HG02840 (cell line): ENCODE measurements at regions not wholly inside any gene's neighbourhood (a gene's known extent, or its start where the extent isn't known, plus 50 kb on each side); places are given as distances from the start of the nearest gene placed in this dataset.
"Not testable (repeated sequence)": the region's sequence is repeated elsewhere in the genome, so short reads cannot be mapped to it uniquely, and the experiment has no call there.

Experiments used
- ATAC-seq: cut with Tn5 transposase; IDR thresholded peaks from one replicate; pipeline ENCODE4 v1.9.1; 2021; ENCODE audit warnings: mild to moderate bottlenecking, moderate library complexity, moderate number of reproducible peaks; ENCODE audit not compliant: unreplicated experiment, low FRiP score

DNA sequence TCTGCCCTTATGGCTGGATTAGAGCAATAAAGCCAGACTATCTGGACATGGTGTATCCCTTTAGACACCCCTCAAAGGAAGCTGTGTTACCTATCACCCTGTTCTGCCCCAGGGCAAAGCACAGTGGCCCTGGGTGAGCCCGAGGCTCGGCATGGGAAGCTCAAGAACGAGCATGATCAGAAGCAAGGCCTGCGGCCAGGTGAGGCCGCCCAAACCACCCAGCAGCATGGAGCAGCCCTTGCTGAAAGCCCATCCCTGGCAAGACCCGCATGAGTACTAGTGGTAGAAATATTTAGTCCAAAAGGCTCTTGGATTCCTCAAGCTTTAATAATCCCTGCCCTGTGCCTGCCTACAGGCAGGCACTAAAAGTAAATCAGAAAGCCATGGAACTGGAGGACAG, 261.1 kb downstream of the MEX3B start:
- no peak for ATAC-seq

- ATAC-seq = no peak
Measured at GRCh38 chr15:81783586-81783985, 262.2 kb downstream of the MEX3B start.

- ATAC-seq = no peak
Measured at GRCh38 chr15:81783076-81783475, 262.7 kb downstream of the MEX3B start.

GRCh38 chr15:81781395-81781794, 264.4 kb downstream of the MEX3B start:
- ATAC-seq = no peak

- ATAC-seq = no peak
Measured at GRCh38 chr15:81780966-81781365, 264.9 kb downstream of the MEX3B start.

DNA sequence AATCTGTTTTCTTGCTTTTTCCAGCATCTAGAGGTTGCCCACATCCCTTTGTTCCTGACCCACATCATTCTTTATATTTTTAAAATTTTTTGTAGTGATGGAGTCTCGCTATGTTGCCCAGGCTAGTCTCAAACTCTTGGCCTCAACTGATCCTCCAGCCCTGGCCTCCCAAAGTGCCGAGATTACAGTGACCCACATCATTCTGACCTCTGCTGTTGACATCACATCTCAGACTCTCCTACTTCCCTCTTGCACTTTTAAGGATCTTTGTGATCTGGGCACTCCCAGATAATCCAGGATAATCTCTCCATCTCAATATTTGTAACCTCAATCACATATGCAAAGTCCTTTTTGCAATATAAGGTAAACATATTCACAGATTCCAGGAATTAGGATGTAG, 266.6 kb downstream of the MEX3B start:
- no peak for ATAC-seq

GRCh38 chr15:81777546-81777945, 268.3 kb downstream of the MEX3B start:
- ATAC-seq = no peak

DNA sequence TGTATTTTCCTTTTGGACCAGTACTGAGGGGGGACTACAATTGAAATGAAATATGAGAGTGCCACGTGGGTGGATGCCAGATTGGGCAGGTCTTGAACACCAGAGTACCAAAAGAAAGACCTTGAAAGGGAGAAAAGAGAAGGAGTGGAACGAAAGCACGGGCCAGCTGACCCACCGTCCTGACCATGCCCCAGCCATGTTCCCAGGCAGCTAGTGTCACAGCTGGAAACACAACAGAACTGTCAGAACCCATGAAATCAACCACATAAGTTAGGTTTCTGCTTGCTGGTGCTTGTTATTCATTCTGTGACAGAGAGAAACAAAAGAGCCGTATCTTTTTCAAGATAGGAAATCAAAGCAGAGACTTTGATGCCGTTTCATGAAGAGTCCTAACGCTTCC, 268.8 kb downstream of the MEX3B start:
- ATAC-seq = no peak

- not testable (repeated sequence) for ATAC-seq
Measured at GRCh38 chr15:81775779-81776178, 270.0 kb downstream of the MEX3B start.

DNA sequence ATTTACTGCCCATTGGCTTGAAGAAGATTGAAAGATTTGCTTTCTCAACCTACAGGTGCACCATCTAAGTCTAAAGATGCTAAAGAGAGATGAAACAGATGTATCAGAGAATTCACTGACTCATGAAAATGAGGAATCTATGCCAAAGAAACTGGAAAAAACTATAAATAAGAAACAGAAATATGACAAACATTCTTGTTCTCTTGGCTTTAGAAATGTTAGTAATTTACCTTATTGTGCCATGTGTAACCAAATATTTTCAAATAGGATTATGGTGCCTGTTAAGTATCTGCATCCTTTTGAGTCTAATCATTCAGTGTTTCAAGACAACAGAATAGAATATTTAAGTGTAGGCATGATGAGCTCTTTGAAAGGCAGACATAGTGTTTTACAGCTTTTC, 271.5 kb downstream of the MEX3B start:
- no peak for ATAC-seq

DNA sequence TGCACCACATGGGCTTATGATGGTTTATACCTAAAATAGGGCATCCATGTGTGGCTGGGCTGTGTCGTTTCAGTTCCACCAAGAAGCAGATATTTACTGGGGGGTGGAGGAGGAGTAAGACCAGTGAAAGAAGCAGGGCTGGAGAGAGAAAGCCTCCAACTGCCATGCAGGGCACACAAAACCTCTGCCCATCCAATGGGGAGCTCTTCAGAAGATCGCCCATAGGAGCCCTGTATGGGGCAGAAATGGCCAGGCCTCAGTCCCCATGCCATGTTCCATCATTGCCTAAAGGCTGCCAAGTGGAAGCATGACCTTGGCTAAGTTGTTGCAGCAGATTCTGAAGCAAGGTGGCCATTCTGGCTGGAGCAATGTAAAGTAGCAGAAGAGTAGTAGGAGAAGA, 277.0 kb downstream of the MEX3B start:
- no peak for ATAC-seq

DNA sequence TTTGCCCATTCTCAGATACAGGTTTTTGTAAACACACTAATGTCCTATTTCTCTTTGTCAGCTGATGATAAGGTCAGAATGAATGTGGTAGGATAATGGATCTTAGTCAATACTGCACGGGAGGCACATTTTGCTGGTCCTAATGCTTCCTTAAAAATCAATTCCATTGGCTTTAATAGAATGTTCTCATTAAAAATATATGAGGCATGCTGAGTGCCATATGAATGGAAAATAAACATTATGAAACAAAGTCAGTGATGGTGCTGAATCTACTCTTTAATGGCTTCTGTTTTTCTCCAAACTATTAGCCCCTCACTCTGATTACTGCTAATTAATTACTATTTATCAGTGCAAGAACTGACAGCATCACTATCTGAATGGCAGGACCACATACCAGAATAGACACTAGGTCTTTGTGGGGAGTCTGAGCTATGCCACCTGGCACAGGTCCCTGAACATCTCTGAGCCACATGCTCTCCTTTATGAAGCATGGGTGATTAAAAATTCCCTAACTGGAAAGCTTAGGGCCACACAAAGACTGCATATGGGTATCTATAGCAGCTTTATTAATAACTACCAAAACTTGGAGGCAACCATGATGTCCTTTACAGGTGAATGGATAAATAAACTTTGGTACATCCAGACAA, 278.9 kb downstream of the MEX3B start:
- no peak for ATAC-seq

- ATAC-seq = no peak
Measured at GRCh38 chr15:81765816-81766215, 280.0 kb downstream of the MEX3B start.

DNA sequence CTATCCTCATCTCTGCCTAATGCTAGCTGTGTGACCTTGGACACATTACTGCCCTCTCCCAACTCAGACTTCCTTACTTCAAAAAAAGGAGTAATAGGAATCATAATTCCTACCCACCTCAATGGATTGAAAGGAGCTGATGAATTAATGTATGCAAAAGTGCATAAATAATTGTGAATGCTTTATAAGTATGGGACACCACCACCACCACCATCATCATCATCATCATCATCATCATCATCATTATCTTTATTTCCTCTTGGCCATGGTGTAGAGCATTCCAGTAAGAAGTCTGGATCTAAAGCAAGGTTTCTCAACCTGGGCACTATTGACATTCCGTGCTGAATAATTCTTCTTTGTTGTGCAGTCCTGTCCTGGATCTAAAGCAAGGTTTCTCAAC, 282.5 kb downstream of the MEX3B start:
- ATAC-seq = no peak

- no peak for ATAC-seq
Measured at GRCh38 chr15:81760686-81761085, 285.1 kb downstream of the MEX3B start.

DNA sequence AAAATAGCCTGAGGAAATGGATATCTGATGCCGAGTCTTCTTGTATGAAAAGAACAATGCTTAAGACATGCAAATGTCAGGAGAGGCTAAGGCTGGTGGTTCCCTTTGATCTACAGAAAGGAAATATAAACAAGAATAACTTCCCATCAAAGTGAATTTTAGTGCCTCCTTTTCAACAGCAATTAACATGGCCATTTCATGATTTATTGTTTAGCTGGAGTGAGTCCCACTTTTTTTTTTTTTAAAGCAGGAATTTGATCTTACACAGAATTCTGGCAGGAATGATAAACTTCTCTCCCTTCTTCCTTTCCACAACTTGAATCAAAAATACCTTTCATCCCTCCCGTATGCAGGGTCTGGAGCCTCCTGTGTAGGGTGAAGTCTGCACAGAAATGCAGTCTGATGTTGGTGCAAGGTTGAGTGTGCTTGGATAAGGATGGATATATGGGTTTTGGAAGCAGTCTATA, 287.0 kb downstream of the MEX3B start:
- no peak for ATAC-seq

GRCh38 chr15:81755626-81756025, 290.2 kb downstream of the MEX3B start:
- no peak for ATAC-seq

- no peak for ATAC-seq
Measured at GRCh38 chr15:81754078-81754477, 291.7 kb downstream of the MEX3B start.

- ATAC-seq = no peak
Measured at GRCh38 chr15:81752974-81753373, 292.8 kb downstream of the MEX3B start.

- no peak for ATAC-seq
Measured at GRCh38 chr15:81752546-81752942, 293.3 kb downstream of the MEX3B start.

DNA sequence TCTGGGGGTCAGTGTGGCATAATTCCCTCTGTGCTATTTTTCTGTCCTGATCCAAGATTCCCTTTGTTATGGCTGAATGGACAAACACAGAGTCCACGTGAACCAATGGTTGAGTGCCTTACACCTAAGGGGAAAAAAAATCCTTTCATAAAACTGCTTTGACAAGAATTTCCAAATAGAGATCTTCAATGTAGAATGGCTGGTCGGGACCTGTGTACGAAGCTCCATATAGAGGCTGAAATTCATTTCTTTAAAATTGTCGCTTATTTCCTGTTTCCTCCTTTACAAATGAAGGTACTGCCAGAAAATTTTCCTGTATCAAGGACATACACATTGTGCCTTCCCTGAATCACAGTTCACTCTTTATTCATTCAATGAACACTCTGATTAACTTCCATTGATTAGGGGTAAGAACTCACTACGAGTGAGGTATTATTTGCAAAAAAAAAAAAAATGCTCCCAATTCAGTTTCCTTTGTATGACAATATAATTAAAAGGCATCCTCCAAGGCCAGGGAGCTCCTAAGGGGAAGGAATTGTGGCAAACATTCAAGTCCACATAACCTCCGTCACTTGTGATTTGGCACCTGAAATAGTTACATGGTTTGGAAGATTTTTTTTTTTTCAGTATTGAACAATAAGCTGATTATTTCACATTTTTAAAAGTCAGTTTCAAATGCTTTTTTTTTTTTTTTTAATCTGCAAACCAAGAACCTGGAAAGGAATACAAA, 293.8 kb downstream of the MEX3B start:
- no peak for ATAC-seq

DNA sequence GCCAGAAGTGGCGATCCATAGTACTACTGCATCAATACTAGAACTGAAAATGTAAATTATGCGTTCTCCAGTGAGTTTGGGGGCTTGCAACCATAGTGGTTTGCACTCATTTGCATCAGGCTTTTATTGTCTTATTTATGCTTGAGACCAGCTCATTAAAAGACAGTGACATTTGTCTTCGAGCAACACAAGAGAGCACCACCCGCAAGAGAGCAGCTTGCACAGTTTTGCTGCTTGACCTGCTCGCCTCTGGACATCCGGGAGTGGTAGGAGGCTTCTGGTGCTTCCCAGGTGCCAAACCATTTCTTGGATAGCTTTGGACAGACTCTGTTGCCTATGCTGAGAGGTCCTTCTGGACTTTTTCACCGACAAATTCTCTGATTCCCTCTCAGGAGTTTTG, 294.6 kb downstream of the MEX3B start:
- ATAC-seq = no peak
